Activated T-cell treated with anti-CD3 and anti-CD28 coated beads, Interleukin-2, amount 50 U/mL, for 72 hours (primary cell): ENCODE measurements at regions not wholly inside any gene's neighbourhood (a gene's known extent, or its start where the extent isn't known, plus 50 kb on each side); places are given as distances from the start of the nearest gene placed in this dataset.
"Not testable (repeated sequence)": the region's sequence is repeated elsewhere in the genome, so short reads cannot be mapped to it uniquely, and the experiment has no call there.

Source experiments
- ATAC-seq, 2 donors: fragments of 150-1000 bp; cut with Tn5 transposase; replicated peaks in 1 of 2; 2 replicates each; pipeline ENCODE4 v1.10.0; 2021; ENCODE audit warnings: moderate library complexity in 2 of 2, mild to moderate bottlenecking in 1 of 2
- DNase-seq, 2 donors: peaks; one replicate each; pipeline ENCODE4 v3.0.0; 2021 to 2022; ENCODE audit warnings: mixed read lengths in 1 of 2
- H3K27ac Mint-ChIP-seq: one replicate; pipeline ENCODE4 v1.8.0; 2022; ENCODE audit warnings: mild to moderate bottlenecking, moderate library complexity, mixed read lengths
- H3K27me3 Mint-ChIP-seq: one replicate; pipeline ENCODE4 v1.8.0; 2022; ENCODE audit warnings: low read depth, mixed read lengths
- H3K36me3 Mint-ChIP-seq, 2 donors: one replicate each; pipeline ENCODE4 v1.8.0; 2022; ENCODE audit warnings: mixed read lengths in 2 of 2, mild to moderate bottlenecking in 1 of 2; ENCODE audit not compliant: insufficient read depth in 2 of 2
- H3K4me1 Mint-ChIP-seq: one replicate; pipeline ENCODE4 v1.8.0; 2022; ENCODE audit warnings: low read depth, mixed read lengths
- H3K4me3 Mint-ChIP-seq, 2 donors: one replicate each; pipeline ENCODE4 v1.8.0; 2022; ENCODE audit warnings: mild to moderate bottlenecking in 2 of 2, mixed read lengths in 2 of 2, moderate library complexity in 2 of 2
- H3K9me3 Mint-ChIP-seq, 2 donors: one replicate each; pipeline ENCODE4 v1.8.0; 2022; ENCODE audit warnings: mixed read lengths in 2 of 2

- Mint-ChIP-seq H3K27ac (peak overlapping the region; percentile 3), H3K4me3 (no peak overlapping the region), H3K9me3 (peaks cover 2 to 3% of the 10 kb centered on the region in 2 donors), H3K27me3 (peaks cover 8% of the 10 kb centered on the region), H3K4me1 (peaks cover 9% of the 10 kb centered on the region), H3K36me3 (peaks cover 2 to 9% of the 10 kb centered on the region in 2 donors)
- DNase-seq (peak; percentile 8 to 12), ATAC-seq (peak; percentile 96 to 99)
These were observed 81.6 kb upstream of the KCNE2 start for GRCh38 chr21:34282223-34282622.

- H3K4me3 Mint-ChIP-seq: no peak overlapping the region
- H3K36me3 Mint-ChIP-seq: peaks cover 7 to 19% of the 10 kb centered on the region in 2 donors
- peaks cover 9% of the 10 kb centered on the region for H3K4me1 Mint-ChIP-seq
- no peak for DNase-seq
- H3K27ac Mint-ChIP-seq: no peak overlapping the region
- peaks cover 11 to 12% of the 10 kb centered on the region in 2 donors for H3K9me3 Mint-ChIP-seq
- no peaks in the 10 kb centered on the region for H3K27me3 Mint-ChIP-seq
- no peak for ATAC-seq
These were observed 79.1 kb upstream of the KCNE2 start for GRCh38 chr21:34284666-34285065.

GRCh38 chr21:34288042-34288441 is 75.8 kb upstream of the KCNE2 start:
- not testable (repeated sequence) for DNase-seq, H3K4me1 Mint-ChIP-seq, H3K27ac Mint-ChIP-seq, H3K27me3 Mint-ChIP-seq, H3K4me3 Mint-ChIP-seq, ATAC-seq
- Mint-ChIP-seq H3K36me3 (peaks cover 7 to 19% of the 10 kb centered on the region in 2 donors), H3K9me3 (peaks cover 12 to 13% of the 10 kb centered on the region in 2 donors)

- H3K36me3 Mint-ChIP-seq: peaks cover 7 to 19% of the 10 kb centered on the region in 2 donors
- H3K4me3 Mint-ChIP-seq: no peak overlapping the region
- ATAC-seq (no peak), DNase-seq (no peak)
- no peak overlapping the region for H3K27ac Mint-ChIP-seq
- H3K27me3 Mint-ChIP-seq: no peaks in the 10 kb centered on the region
- H3K4me1 Mint-ChIP-seq: no peaks in the 10 kb centered on the region
- H3K9me3 Mint-ChIP-seq: peaks cover 12 to 15% of the 10 kb centered on the region in 2 donors
These were observed 74.0 kb upstream of the KCNE2 start for GRCh38 chr21:34289856-34290255.

- Mint-ChIP-seq H3K4me1 (no peaks in the 10 kb centered on the region), H3K36me3 (no peaks in the 10 kb centered on the region), H3K27ac (no peak overlapping the region), H3K9me3 (peaks cover 5% of the 10 kb centered on the region in 2 donors), H3K4me3 (no peak overlapping the region), H3K27me3 (no peaks in the 10 kb centered on the region)
- ATAC-seq (no peak), DNase-seq (no peak)
These were observed 66.9 kb upstream of the KCNE2 start for GRCh38 chr21:34296878-34297277.

- Mint-ChIP-seq H3K36me3 (no peaks in the 10 kb centered on the region), H3K9me3 (peaks cover 1 to 5% of the 10 kb centered on the region in 2 donors), H3K4me1 (no peaks in the 10 kb centered on the region), H3K27ac (no peak overlapping the region), H3K27me3 (peaks cover 7% of the 10 kb centered on the region), H3K4me3 (no peak overlapping the region)
- ATAC-seq: no peak
- DNase-seq: no peak
These were observed 65.2 kb upstream of the KCNE2 start for GRCh38 chr21:34298534-34299167.

GRCh38 chr21:34299168-34299539 is 64.7 kb upstream of the KCNE2 start:
- Mint-ChIP-seq H3K27ac (no peak overlapping the region), H3K36me3 (no peaks in the 10 kb centered on the region), H3K4me1 (no peaks in the 10 kb centered on the region), H3K27me3 (peaks cover 10% of the 10 kb centered on the region), H3K9me3 (peaks cover 1 to 5% of the 10 kb centered on the region in 2 donors), H3K4me3 (no peak overlapping the region)
- ATAC-seq (no peak), DNase-seq (no peak)

GRCh38 chr21:34302521-34302920 is 61.3 kb upstream of the KCNE2 start:
- H3K27me3 Mint-ChIP-seq: peaks cover 13% of the 10 kb centered on the region
- no peaks in the 10 kb centered on the region for H3K36me3 Mint-ChIP-seq

GRCh38 chr21:34305605-34306604 is 57.9 kb upstream of the KCNE2 start:
- no peaks in the 10 kb centered on the region for H3K36me3 Mint-ChIP-seq
- H3K4me3 Mint-ChIP-seq: no peak overlapping the region
- DNase-seq: no peak
- no peaks in the 10 kb centered on the region for H3K4me1 Mint-ChIP-seq
- H3K27me3 Mint-ChIP-seq: peaks cover 13% of the 10 kb centered on the region
- H3K27ac Mint-ChIP-seq: no peak overlapping the region
- H3K9me3 Mint-ChIP-seq: peaks cover 0 to 2% of the 10 kb centered on the region in 2 donors
- no peak for ATAC-seq

More at GRCh38 chr21:34302521-34302920, 61.3 kb upstream of the KCNE2 start:
- Mint-ChIP-seq H3K4me3 (no peak overlapping the region), H3K4me1 (no peaks in the 10 kb centered on the region), H3K9me3 (peaks cover 1 to 5% of the 10 kb centered on the region in 2 donors), H3K27ac (no peak overlapping the region)
- DNase-seq (no peak), ATAC-seq (no peak)

- ATAC-seq: no peak
- Mint-ChIP-seq H3K9me3 (no peaks in the 10 kb centered on the region), H3K27ac (no peak overlapping the region), H3K4me3 (no peak overlapping the region), H3K36me3 (no peaks in the 10 kb centered on the region), H3K27me3 (peaks cover 9% of the 10 kb centered on the region), H3K4me1 (no peaks in the 10 kb centered on the region)
- DNase-seq: no peak
These were observed 55.7 kb upstream of the KCNE2 start for GRCh38 chr21:34307991-34308532.

GRCh38 chr21:34311561-34312330 is 52.1 kb upstream of the KCNE2 start:
- Mint-ChIP-seq H3K27me3 (no peaks in the 10 kb centered on the region), H3K4me3 (no peak overlapping the region), H3K9me3 (no peaks in the 10 kb centered on the region), H3K36me3 (no peaks in the 10 kb centered on the region), H3K27ac (no peak overlapping the region), H3K4me1 (no peaks in the 10 kb centered on the region)
- DNase-seq (no peak), ATAC-seq (no peak)

- Mint-ChIP-seq H3K36me3 (no peaks in the 10 kb centered on the region), H3K9me3 (no peaks in the 10 kb centered on the region), H3K27me3 (no peaks in the 10 kb centered on the region), H3K4me3 (no peak overlapping the region), H3K27ac (no peak overlapping the region), H3K4me1 (no peaks in the 10 kb centered on the region)
- ATAC-seq (no peak), DNase-seq (no peak)
These were observed 50.7 kb upstream of the KCNE2 start for GRCh38 chr21:34313116-34313515.
